NCI-H526 treated with DMSO at 0.1 percent for 48 hours (cell line): ENCODE measurements at regions not wholly inside any gene's neighbourhood (a gene's known extent, or its start where the extent isn't known, plus 50 kb on each side); places are given as distances from the start of the nearest gene placed in this dataset.
"Not testable (repeated sequence)": the region's sequence is repeated elsewhere in the genome, so short reads cannot be mapped to it uniquely, and the experiment has no call there.

Experiments
- DNase-seq: peaks from one replicate; lab custom pipeline; 2025; lab: John Stamatoyannopoulos, UW

- DNase-seq, result no peak
These were observed 1130.3 kb upstream of the CNTN5 start for GRCh38 chr11:97890466-97890865.

DNA sequence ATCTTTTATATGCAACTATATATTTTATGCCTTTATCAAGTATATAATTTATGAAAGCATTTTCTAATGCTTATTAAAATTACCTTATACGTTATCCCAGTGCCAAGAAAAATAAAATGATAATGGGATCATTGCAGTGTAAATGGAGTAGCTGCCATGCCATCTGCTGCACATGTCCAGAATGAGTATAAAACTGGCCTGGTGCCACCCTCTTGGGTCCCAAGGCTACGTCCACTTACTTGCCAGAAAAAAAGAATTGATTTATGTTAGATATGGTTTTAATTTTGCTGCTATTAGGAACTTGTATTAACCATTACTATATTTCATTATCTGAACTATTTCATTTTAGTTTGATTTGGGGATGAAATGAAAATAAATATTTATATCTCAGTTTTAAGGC, 1127.1 kb upstream of the CNTN5 start:
- DNase-seq, result no peak

DNA sequence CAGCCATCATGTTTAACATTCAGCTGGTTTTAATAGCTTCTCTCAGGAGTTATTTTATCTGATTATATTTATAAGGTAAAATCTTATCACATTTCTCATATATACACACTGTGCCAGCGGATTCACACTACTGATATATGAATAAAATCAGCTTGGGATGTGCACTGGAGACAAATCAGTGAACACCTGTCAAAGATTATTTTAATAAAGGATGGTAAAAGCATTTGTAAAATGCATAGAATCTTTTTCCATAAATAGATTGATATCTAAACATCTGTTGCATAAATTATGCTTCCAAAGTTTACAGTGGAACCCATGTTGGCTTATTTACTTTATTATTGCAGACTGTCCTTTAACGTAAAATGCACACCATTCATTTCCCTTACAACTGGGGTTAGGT, 1125.8 kb upstream of the CNTN5 start:
- DNase-seq, result no peak

GRCh38 chr11:97895572-97895971, 1125.2 kb upstream of the CNTN5 start:
- DNase-seq, result no peak

DNA sequence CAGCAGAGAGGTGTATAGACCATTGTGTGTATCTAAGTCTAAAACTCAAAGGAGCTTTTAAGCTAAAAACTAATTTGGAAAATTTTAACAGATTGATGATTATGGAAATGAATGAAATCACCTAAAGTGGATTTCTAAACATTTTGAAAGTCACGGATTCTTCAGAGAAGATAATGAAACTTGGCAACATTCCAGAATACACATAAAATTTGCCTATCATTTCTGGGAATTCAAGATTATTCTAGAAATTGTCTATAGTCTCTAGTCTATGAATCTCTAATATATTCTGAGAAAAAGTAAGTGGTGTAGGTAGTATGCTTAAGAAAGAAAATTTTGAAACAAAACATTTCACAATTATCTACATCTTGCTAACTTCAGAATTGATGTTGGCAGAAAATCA, 1117.9 kb upstream of the CNTN5 start:
- no peak for DNase-seq

DNA sequence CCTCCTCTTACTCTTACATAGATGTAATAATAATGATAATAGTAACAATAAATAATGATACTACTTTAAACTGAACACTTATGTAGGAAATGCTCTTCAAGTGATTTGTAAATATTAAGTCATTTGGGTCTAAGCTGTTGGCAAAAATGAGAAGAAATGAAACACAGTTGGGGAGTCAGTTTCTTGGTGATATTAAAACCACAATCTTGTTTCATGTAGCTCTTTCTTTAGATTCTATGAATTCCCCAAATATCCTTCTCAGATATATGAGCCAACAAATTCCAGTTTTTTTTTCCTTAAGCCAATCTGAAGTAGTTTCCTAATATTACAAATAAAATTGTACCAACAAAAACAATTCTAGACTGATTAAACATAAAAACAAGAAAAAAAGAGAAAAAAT, 1115.6 kb upstream of the CNTN5 start:
- no peak for DNase-seq

DNA sequence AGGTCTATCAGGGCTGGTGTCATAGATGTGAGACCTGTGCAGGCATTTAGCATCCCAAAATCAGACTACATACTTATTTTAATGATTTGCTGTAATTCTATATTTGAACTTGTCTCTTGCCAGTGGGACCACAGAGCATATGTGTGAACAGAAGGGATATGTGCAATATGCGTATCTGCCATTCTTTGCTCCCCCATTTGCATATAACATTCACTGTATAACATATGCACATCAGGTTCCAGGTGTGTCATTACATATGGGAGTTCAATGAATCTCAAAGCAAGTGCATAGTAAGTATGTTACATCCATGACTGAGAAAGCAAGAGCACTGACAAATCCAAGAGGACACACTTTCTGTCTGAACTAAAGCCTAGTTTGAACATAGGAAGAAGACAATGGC, 1115.1 kb upstream of the CNTN5 start:
- DNase-seq, result no peak

GRCh38 chr11:97908354-97908753, 1112.4 kb upstream of the CNTN5 start:
- no peak for DNase-seq

DNA sequence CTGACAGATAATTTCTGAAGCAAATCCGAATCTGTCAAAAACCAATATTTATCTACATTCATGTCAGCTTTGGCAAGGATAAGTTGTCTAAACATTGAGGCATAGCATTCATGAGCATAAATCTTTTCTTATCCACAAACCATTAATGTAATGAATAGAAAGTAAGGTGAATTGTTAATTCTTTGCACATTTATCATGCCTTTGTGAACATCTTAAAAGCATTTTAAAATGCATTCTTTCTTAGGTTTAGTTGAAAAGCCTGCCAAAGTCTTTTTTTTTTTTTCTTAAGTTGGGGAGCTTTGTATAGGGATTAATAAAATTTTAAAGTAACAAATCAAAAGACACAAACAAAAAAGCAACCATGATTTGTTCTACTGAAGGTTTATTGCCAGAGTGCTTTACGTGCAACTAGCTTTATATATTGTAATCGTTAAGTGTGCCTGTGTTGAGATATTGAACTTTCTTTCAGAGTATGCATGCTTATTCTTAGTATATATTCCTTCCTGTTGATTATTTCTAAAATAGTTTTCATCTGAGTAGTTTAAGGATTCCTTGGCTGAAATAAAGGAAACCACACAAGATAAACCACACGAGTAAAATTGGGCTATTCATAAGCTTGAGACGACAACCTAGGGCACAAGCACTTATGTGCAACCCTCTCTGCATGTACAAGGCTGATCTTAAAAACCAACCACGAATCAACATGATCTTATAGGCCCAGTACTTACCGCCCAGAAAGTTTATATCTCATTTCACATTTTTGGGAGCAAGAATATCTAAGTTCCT, 1110.9 kb upstream of the CNTN5 start:
- DNase-seq, result no peak

DNA sequence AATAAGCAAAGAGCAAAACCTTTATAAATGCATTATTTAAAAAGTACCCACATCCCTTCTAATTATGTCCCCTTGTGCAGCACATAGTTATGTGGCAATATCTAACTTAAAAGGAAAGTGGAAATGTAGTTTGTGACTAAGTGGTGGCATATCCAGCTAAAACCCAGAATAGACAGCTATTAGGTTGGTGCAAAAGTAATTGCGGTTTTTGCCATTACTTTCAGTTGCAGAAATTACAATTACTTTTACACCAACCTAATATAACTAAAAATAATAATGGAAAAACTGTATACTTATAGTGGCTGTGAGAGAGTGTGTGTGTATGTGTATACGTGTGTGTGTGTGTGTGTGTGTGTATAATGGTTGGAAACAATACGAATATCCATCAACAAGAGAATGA, 1108.1 kb upstream of the CNTN5 start:
- no peak for DNase-seq

- DNase-seq, result not testable (repeated sequence)
These were observed 1097.8 kb upstream of the CNTN5 start for GRCh38 chr11:97922933-97923332.

GRCh38 chr11:97934572-97935208, 1086.1 kb upstream of the CNTN5 start:
- no peak for DNase-seq

DNA sequence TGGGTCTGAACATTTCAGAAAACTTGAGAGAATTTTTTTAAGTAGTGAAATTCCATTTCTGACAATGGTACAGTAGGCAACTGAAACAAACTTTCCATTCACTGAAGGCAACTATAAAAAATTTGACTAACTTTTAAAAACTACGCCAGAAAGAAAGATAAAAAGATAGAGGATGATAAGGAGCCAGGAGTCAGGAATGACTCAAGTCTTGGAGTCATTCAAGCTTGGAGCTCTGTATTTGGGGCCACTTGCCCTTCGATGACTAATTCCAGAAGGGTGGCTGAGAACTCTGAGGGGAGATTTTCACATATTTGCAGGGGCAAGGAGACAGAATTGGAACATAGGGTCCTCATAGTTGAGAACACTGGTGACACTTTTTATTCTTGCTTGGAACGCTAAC, 1083.2 kb upstream of the CNTN5 start:
- DNase-seq, result no peak

GRCh38 chr11:97938789-97939188, 1082.0 kb upstream of the CNTN5 start:
- no peak for DNase-seq

DNA sequence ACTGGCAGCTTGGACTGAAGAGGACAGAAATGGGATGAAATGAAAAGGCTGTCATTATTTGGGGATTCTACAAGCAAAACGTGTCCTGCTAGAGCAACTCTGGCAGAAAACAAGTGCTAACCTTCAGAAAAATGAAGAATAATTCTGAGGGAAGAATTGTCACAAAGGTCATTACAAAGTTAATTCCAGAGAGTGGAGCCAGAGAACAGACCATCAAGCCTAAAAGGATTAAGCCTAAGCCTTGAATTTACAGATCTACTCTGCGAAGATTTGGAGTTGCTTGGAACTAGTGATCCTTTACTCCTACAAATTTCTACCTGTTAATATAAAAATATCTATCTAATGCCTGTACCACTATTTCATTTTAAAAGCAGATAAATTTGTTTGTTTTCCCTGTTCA, 1077.3 kb upstream of the CNTN5 start:
- no peak for DNase-seq

DNA sequence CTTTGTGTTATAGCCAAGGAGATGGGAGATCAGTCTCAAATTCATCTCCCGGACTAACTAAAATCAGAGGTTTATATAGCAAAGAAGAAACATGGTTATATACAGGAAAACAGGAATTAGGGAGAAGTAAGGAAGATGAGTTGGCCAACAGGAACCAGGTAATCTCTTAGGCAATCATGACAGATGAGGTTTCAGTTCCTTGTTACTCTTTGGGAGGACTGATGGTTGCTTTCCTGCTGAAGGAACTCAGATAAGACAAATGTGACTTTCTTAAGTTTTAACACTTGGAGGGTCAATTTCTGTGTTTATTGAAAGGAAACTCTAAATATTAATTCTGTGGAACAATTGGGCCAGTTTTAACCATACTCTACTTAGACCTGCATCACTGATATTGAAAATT, 1072.0 kb upstream of the CNTN5 start:
- DNase-seq, result no peak

DNA sequence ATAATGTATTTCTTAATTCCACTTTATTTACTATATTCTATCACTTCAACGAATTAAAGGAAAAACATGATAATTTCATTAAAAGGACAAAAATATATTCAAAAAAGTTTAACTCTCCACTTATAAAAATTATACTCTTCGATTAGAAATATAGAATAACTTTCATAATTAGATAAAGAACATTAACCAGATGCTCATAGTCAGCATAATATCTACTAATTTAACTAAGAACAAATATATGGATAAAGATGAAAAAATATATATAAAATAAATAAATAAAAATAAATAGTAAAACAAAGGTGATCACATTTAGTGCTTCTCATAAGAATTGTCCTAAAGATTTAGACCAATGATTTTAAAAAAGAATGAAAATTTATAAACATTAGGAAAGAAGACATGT, 1065.2 kb upstream of the CNTN5 start:
- no peak for DNase-seq

GRCh38 chr11:97956904-97957303, 1063.8 kb upstream of the CNTN5 start:
- no peak for DNase-seq

DNA sequence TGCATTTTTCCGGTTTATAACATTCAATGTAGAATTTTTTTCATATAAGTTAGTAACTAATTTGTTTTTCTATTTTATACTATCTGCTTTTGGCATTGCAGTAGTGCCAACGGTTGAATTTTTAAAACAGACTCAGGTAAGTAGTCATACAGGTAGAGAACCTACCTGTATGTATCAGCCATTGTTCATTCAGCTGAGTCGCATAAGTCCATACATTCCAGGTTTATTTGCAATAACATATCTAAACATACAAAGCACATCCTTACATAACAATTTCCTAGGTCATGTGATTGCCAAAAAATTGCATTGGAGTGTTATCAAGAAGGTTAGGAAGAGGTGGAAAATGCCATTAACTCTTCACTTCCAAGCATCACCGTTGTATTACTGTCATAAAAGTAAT, 1059.3 kb upstream of the CNTN5 start:
- no peak for DNase-seq

GRCh38 chr11:97962758-97963157, 1058.0 kb upstream of the CNTN5 start:
- no peak for DNase-seq

- DNase-seq, result no peak
These were observed 1057.0 kb upstream of the CNTN5 start for GRCh38 chr11:97963528-97964331.

DNA sequence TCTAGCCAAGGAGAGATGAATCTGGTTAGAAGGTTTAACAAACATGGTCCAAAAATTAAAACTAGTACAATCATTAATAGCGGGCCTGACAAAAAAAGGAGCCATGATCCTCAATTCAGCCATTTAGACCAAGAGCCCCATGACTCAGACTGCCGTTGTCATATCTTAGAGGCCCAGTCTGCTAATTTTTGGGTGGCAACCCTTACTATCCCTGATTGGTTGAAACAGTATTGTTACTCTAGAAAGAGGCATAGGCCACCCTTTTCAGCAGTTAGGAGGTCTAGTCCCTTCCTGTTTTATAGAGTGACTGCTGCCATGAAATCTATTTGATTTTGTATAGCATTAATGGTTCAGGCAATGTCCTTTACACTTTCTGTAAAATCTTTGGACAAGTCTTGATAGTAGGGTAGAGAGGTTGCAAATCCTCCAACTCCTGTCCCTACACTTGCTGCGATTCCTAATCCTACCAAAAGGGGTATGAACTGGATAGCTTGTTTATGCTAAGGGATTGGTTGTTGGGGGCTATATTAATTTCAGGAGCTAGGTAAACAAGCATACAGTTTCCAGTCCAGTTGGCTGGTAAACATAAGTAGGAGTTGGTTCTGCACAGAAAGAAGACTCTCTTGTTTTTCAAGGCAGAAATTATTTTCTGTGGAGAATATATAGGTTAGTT, 1056.3 kb upstream of the CNTN5 start:
- no peak for DNase-seq
